ENCODE measurements at regions not wholly inside any gene's neighbourhood (a gene's known extent, or its start where the extent isn't known, plus 50 kb on each side); places are given as distances from the start of the nearest gene placed in this dataset.

DNA sequence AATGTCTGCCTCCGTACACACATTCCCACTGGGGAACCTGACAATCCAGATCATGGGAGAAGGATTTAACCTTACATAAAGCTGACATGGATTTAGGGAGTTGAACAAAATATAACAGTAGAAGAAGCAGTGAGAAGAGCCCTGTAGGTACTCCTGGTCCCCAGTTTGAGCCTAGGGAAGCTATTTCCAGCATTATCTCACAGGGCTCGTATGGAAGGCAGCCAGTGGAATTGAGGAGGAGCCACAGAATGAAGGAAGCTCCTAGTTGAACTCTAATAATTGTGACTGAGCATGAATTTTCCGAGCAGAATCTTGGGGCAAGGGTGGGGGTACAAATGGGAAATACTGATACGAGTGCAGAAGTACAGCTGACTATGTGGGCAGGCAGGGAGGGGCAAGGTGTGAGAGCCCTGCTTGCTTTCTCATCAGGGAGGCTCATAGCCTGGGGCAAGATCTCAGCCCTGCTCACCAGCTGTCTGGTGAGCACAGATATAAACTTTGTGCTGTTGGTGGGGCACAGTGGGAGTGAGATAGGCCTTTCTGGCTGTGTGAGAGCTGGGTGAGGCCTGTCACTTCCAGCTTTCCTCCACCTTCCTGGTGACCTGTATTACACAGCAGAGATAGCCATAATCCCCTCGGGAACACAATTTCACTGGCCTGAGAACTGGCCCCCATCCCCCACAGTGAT is 290.7 kb upstream of the IL12B start:
- no peaks in the 10 kb centered on the region for H3K79me2 ChIP-seq (ENCODE audit: insufficient read depth, low read depth)
- no peak overlapping the region for H3K27ac ChIP-seq
- H3K4me1 ChIP-seq (ENCODE audit: low read depth, poor library complexity, severe bottlenecking), result no peaks in the 10 kb centered on the region
- no peaks in the 10 kb centered on the region for H3K36me3 ChIP-seq (ENCODE audit: insufficient read depth)
- H2AFZ ChIP-seq (ENCODE audit: low read depth), result no peak overlapping the region
- H3K27me3 ChIP-seq (ENCODE audit: insufficient read depth, low read depth), result no peaks in the 10 kb centered on the region
- H4K20me1 ChIP-seq (ENCODE audit: insufficient read depth), result no peaks in the 10 kb centered on the region
- no peak overlapping the region for H3K9ac ChIP-seq
- TF ChIP-seq, protein P1, sequence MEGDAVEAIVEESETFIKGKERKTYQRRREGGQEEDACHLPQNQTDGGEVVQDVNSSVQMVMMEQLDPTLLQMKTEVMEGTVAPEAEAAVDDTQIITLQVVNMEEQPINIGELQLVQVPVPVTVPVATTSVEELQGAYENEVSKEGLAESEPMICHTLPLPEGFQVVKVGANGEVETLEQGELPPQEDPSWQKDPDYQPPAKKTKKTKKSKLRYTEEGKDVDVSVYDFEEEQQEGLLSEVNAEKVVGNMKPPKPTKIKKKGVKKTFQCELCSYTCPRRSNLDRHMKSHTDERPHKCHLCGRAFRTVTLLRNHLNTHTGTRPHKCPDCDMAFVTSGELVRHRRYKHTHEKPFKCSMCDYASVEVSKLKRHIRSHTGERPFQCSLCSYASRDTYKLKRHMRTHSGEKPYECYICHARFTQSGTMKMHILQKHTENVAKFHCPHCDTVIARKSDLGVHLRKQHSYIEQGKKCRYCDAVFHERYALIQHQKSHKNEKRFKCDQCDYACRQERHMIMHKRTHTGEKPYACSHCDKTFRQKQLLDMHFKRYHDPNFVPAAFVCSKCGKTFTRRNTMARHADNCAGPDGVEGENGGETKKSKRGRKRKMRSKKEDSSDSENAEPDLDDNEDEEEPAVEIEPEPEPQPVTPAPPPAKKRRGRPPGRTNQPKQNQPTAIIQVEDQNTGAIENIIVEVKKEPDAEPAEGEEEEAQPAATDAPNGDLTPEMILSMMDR (conservative IDR thresholded peaks at IDR 0.05; ENCODE audit: low read depth, low read length), result no peak
- no peak overlapping the region for H3K4me3 ChIP-seq (IDR thresholded peaks at IDR 0.05; ENCODE audit: insufficient read depth, low read depth, low read length)
- no peak overlapping the region for H3K4me2 ChIP-seq

DNA sequence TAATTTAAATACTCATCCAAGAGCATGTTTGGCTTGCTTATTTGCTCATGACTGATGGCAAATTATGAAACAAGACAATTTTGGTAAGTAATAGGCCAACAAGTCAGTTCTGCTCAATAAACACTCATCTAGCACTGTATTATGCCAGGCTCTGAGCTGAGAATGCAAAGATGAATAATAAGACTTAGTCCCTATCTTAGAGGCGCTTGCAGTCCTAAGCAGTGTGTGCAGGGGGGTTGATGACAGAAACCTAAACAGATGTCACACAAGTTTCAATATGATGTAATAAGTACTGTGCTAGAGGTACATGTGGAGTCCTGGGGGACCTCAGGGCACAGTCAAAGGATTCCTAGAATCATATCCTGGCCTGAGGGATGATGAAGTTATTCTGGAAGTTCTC is 287.6 kb upstream of the ADRA1B start:
- TF ChIP-seq, protein P1 (conservative IDR thresholded peaks at IDR 0.05; ENCODE audit: low read depth, low read length), result no peak
- H3K4me2 ChIP-seq, result no peak overlapping the region
- H2AFZ ChIP-seq (ENCODE audit: low read depth), result no peak overlapping the region
- H3K27ac ChIP-seq, result no peak overlapping the region
- no peaks in the 10 kb centered on the region for H3K79me2 ChIP-seq (ENCODE audit: insufficient read depth, low read depth)
- H3K9ac ChIP-seq, result no peak overlapping the region
- H3K4me3 ChIP-seq (IDR thresholded peaks at IDR 0.05; ENCODE audit: insufficient read depth, low read depth, low read length), result no peak overlapping the region
- H3K36me3 ChIP-seq (ENCODE audit: insufficient read depth), result no peaks in the 10 kb centered on the region
- no peaks in the 10 kb centered on the region for H4K20me1 ChIP-seq (ENCODE audit: insufficient read depth)
- no peaks in the 10 kb centered on the region for H3K27me3 ChIP-seq (ENCODE audit: insufficient read depth, low read depth)
- no peaks in the 10 kb centered on the region for H3K4me1 ChIP-seq (ENCODE audit: low read depth, poor library complexity, severe bottlenecking)

DNA sequence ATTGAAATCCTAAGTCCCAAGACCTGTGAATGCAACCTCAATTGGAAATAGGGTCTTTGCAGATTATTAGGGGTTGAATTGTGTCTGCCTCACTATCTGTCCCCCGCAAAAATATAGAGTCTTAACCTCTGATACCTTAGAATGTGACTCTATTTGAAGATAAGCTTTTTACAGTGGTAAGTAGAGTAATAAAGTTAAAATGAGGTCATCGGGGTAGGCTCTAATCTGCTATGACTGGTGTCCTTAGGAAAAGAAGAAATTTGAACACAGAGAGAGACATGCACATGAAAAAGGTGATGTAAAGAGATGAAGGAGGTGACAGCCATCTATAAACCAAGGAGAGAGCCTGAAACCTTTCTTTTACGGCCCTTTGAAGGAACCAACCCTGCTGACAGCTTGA is 287.1 kb upstream of the ADRA1B start:
- Histone ChIP-seq H3K4me1 (ENCODE audit: low read depth, poor library complexity, severe bottlenecking) (no peaks in the 10 kb centered on the region), H3K36me3 (ENCODE audit: insufficient read depth) (no peaks in the 10 kb centered on the region), H3K4me2 (no peak overlapping the region), H3K79me2 (ENCODE audit: insufficient read depth, low read depth) (no peaks in the 10 kb centered on the region), H2AFZ (ENCODE audit: low read depth) (no peak overlapping the region), H3K4me3 (IDR thresholded peaks at IDR 0.05; ENCODE audit: insufficient read depth, low read depth, low read length) (no peak overlapping the region), H3K27ac (no peak overlapping the region), H3K9ac (no peak overlapping the region), H3K27me3 (ENCODE audit: insufficient read depth, low read depth) (no peaks in the 10 kb centered on the region), H4K20me1 (ENCODE audit: insufficient read depth) (no peaks in the 10 kb centered on the region)
- TF ChIP-seq, protein P1 (conservative IDR thresholded peaks at IDR 0.05; ENCODE audit: low read depth, low read length), result no peak

DNA sequence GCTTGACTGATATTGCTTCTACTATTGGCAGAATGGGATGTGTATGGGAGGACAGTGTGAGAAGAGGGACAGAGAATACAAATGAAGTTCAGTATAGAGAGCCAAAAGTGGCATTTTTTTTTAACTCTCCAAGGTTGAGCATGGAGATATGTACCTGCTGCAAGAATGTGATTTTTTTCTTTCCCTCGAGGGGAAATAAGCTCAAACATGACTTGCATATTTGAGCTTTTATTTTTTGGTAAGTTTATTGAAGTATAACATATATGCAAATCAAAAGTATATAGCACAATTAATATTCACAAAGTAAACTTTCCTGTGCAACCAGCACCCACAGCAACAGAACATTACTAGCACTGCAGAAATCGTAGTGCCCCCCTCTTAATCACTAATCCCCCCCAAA is 285.7 kb upstream of the ADRA1B start:
- H3K4me1 ChIP-seq (ENCODE audit: low read depth, poor library complexity, severe bottlenecking), result no peaks in the 10 kb centered on the region
- H2AFZ ChIP-seq (ENCODE audit: low read depth), result no peak overlapping the region
- no peaks in the 10 kb centered on the region for H3K79me2 ChIP-seq (ENCODE audit: insufficient read depth, low read depth)
- H3K9ac ChIP-seq, result no peak overlapping the region
- H3K4me2 ChIP-seq, result no peak overlapping the region
- H4K20me1 ChIP-seq (ENCODE audit: insufficient read depth), result no peaks in the 10 kb centered on the region
- H3K36me3 ChIP-seq (ENCODE audit: insufficient read depth), result no peaks in the 10 kb centered on the region
- TF ChIP-seq, protein P1 (conservative IDR thresholded peaks at IDR 0.05; ENCODE audit: low read depth, low read length), result no peak
- H3K27ac ChIP-seq, result no peak overlapping the region
- H3K27me3 ChIP-seq (ENCODE audit: insufficient read depth, low read depth), result no peaks in the 10 kb centered on the region
- no peak overlapping the region for H3K4me3 ChIP-seq (IDR thresholded peaks at IDR 0.05; ENCODE audit: insufficient read depth, low read depth, low read length)

Measured in KMS-11 (cell line).